GM13977 (cell line): ENCODE measurements at regions not wholly inside any gene's neighbourhood (a gene's known extent, or its start where the extent isn't known, plus 50 kb on each side); places are given as distances from the start of the nearest gene placed in this dataset.

Experiments used
- DNase-seq: peaks from one replicate; pipeline ENCODE4 v3.0.0; 2012; ENCODE audit warnings: low spot score
- CTCF ChIP-seq: IDR thresholded peaks from 2 replicates; pipeline ENCODE4 v1.5.1; 2012; ENCODE audit warnings: mild to moderate bottlenecking, control low read depth; ENCODE audit not compliant: insufficient read depth; ENCODE audit errors: extremely low read depth, missing control alignments
- in situ Hi-C: fragments of 300-500 bp; cut with MboI; formaldehyde crosslinking; loops from one replicate; pipeline ENCODE4 v1.12.0; 2022; ENCODE audit warnings: low sequenced_read_pairs, low pct_unique_long_range_greater_than_20kb, mixed read lengths, inconsistent platforms; ENCODE audit not compliant: unreplicated experiment

DNA sequence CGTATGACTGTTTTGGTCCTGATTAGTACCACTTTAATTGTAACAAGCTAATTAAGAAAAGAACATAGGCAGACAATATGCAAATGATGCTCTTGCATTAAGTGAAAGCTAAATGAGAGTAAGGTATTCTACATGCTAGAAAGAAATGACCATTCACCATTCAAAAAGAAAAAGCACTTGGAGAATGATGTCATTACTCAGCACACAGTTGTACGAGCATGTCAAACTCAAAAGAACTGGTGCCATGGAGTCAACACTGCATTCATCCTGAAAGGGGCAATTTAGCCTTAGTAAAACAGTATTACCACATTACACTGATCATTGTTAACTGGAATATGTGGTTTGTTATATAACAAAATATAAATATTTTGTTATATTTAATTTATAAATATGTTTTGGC lies 136.2 kb upstream of the CTTNBP2 start:
- in situ Hi-C loops = no loop called here
- TF ChIP-seq CTCF = no peak
- no peak for DNase-seq

DNA sequence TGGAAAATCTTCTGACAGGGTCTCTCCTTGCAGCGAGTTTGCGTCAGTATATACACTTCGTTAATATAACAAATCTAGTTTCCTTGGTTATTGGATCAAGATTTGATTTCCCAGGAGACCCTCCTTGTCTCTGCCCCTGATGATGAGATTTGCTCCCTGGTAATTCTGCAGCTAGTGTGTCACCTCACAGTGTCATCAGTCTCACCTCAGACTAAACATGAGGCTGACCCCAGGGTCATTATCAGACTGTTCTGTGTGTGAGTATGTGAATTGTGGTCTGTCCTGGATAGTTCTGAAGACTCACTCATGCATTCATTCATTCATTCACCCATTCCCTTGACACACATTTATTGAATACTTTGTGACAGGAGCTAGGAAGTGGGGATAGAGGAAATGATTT lies 138.4 kb upstream of the CTTNBP2 start:
- in situ Hi-C loops = no loop called here
- no peak for TF ChIP-seq CTCF
- DNase-seq = no peak

DNA sequence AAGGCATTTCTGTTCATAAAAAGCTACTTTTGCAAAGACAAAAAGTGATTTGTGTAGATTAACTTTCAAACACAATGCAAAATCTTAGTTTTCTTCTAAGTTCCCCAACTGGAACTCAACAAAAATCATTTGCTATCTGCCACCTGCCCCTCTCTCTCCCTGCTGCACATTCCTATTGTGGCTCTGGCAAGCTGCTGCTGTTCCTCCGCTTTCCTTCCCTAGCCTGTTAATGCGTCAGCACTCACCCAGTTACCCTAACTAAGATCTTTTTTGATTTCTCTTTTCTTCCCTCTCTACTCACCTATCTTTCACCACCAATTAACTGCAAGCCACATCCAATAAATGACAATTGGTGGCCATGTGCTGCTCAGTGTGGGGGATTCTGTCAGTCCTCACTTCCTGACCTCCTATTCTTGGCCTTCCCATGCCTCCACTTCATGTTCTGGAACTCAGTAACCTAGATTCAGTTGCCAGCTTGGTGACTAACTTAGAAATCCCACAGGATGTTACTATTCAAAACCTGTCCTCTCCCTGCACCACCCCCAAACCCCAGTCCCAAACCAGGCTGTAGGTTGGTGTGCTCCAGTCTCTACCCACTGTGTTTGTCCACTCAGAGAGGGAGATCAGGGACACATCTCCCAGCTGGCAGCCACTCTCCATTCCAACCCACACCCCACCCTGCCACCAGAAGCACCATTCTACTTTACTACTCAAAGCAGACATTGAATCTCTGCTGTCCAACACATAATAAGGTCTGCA lies 140.2 kb upstream of the CTTNBP2 start:
- in situ Hi-C loops = no loop called here
- TF ChIP-seq CTCF = no peak
- DNase-seq = no peak

DNA sequence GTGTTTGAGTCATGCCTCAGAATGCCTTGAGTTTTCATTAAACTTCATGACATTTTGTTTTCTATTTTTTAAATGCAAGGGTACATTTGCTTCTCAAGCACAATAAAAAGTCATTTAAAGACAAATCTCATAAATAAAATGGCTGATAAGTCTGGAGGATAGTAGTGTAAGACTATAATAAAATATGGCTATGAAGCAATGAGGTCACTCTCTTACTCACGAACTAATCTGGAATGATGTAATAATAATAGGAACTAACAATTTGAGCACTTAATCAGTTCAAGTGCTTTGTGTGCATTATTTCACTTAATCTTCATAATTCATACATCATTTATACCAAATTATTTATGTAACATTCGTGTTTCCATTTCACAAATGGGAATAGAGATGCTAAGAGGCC lies 149.3 kb upstream of the CTTNBP2 start:
- no peak for TF ChIP-seq CTCF
- in situ Hi-C loops = no loop called here
- DNase-seq = no peak

DNA sequence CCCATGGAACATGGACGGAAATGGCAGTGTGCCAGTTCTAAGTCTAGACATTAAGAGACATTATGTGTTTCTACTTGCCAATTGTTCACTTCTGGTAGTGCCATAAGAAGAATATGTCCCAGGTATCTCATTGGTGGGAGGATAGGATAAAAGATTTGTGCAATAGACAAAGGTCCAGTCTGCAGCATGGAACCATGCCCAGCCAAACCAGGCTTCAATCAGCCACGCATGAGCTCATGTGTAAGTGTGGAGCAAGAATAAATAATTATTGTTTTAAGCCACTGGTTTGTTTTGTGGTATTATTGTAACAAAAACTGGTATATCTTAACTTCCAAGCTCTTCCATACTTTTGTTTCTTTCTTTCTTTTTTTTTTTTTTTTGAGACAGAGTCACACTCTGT lies 153.6 kb upstream of the CTTNBP2 start:
- in situ Hi-C loops = no loop called here
- no peak for DNase-seq
- no peak for TF ChIP-seq CTCF

GRCh38 chr7:118028226-118028625 lies 155.0 kb upstream of the CTTNBP2 start:
- no peak for TF ChIP-seq CTCF
- in situ Hi-C loops = no loop called here
- no peak for DNase-seq
